Tibial artery (tissue), 4 donors: ENCODE measurements at regions not wholly inside any gene's neighbourhood (a gene's known extent, or its start where the extent isn't known, plus 50 kb on each side); places are given as distances from the start of the nearest gene placed in this dataset.

Experiments used
- DNase-seq, 2 donors: peaks; one replicate each; pipeline ENCODE4 v3.0.0-alpha.2; 2019
- H3K27ac ChIP-seq, 2 donors: fragments of 200-600 bp; sonication (generic) in 1 of 2; 1 replicate in 1 of 2; 2 replicates in 1 of 2; pipeline ENCODE4 v1.5.1; 2018 to 2019; ENCODE audit warnings: mild to moderate bottlenecking in 1 of 2
- H3K27me3 ChIP-seq, 2 donors: fragments of 200-600 bp; sonication (generic) in 1 of 2; one replicate each; pipeline versions ENCODE4 v1.5.1 to v1.6.0; 2016 to 2019
- H3K36me3 ChIP-seq, 3 donors: fragments of 200-600 bp; sonication (generic) in 2 of 3; one replicate each; pipeline ENCODE4 v1.5.1; 2016 to 2019; ENCODE audit warnings: mild to moderate bottlenecking in 2 of 3
- H3K4me1 ChIP-seq, 4 donors: fragments of 200-600 bp; sonication (generic) in 2 of 4; 1 replicate in 3 of 4; 2 replicates in 1 of 4; pipeline ENCODE4 v1.5.1; 2016 to 2019
- H3K4me3 ChIP-seq, 2 donors: fragments of 200-600 bp; sonication (generic) in 1 of 2; 1 replicate in 1 of 2; 2 replicates in 1 of 2; pipeline ENCODE4 v1.5.1; 2018 to 2019; ENCODE audit warnings: mild to moderate bottlenecking in 2 of 2
- H3K9me3 ChIP-seq, 3 donors: fragments of 200-600 bp; sonication (generic) in 1 of 3; one replicate each; pipeline ENCODE4 v1.5.1; 2016 to 2019
- CTCF ChIP-seq, 2 experiments: fragments of 200-600 bp in 1 of 2; fragments of 450-650 bp in 1 of 2; IDR thresholded peaks; one replicate each; pipeline ENCODE4 v1.5.1; 2017 to 2019; ENCODE audit warnings: antibody characterized with exemption in 2 of 2, mild to moderate bottlenecking in 1 of 2, moderate library complexity in 1 of 2
- intact Hi-C: fragments of 100-400 bp; cut with DNase I; formaldehyde crosslinking; loops from one replicate; pipeline ENCODE4 v1.15.0; 2023; ENCODE audit warnings: low total_unique reads

GRCh38 chrX:7446815-7447214, 298.9 kb upstream of the PUDP start:
- no peak overlapping the region for H3K4me3 ChIP-seq
- H3K9me3 ChIP-seq, result no peaks in the 10 kb centered on the region
- H3K27ac ChIP-seq, result no peak overlapping the region
- no peaks in the 10 kb centered on the region for H3K4me1 ChIP-seq
- intact Hi-C loops, result no loop called here
- DNase-seq, result no peak
- H3K36me3 ChIP-seq, result no peaks in the 10 kb centered on the region
- no peaks in the 10 kb centered on the region for H3K27me3 ChIP-seq
- no peak for TF ChIP-seq CTCF (IDR thresholded peaks at IDR 0.05)

- TF ChIP-seq CTCF (IDR thresholded peaks at IDR 0.05), result no peak
- Histone ChIP-seq H3K4me1 (no peaks in the 10 kb centered on the region), H3K9me3 (no peaks in the 10 kb centered on the region), H3K27me3 (no peaks in the 10 kb centered on the region), H3K4me3 (no peak overlapping the region), H3K27ac (no peak overlapping the region), H3K36me3 (no peaks in the 10 kb centered on the region)
- intact Hi-C loops, result no loop called here
- DNase-seq, result no peak
Observed at GRCh38 chrX:7444967-7445366, 297.0 kb upstream of the PUDP start.

GRCh38 chrX:7441586-7441985, 293.6 kb upstream of the PUDP start:
- H3K27ac ChIP-seq, result no peak overlapping the region

GRCh38 chrX:7435822-7436221, 287.9 kb upstream of the PUDP start:
- no peak for DNase-seq
- Histone ChIP-seq H3K9me3 (no peaks in the 10 kb centered on the region), H3K4me1 (peaks cover 0 to 3% (median 0%) of the 10 kb centered on the region in 4 donors), H3K4me3 (no peak overlapping the region), H3K27ac (no peak overlapping the region), H3K27me3 (no peaks in the 10 kb centered on the region), H3K36me3 (no peaks in the 10 kb centered on the region)
- no peak for TF ChIP-seq CTCF (IDR thresholded peaks at IDR 0.05)
- intact Hi-C loops, result no loop called here

More at GRCh38 chrX:7441586-7441985, 293.6 kb upstream of the PUDP start:
- Histone ChIP-seq H3K36me3 (no peaks in the 10 kb centered on the region), H3K4me3 (no peak overlapping the region), H3K4me1 (no peaks in the 10 kb centered on the region), H3K27me3 (no peaks in the 10 kb centered on the region), H3K9me3 (no peaks in the 10 kb centered on the region)
- intact Hi-C loops, result no loop called here
- no peak for TF ChIP-seq CTCF (IDR thresholded peaks at IDR 0.05)
- no peak for DNase-seq

GRCh38 chrX:7432901-7433300, 284.9 kb upstream of the PUDP start:
- intact Hi-C loops, result no loop called here

More at GRCh38 chrX:7432901-7433300, 284.9 kb upstream of the PUDP start:
- Histone ChIP-seq H3K27ac (no peak overlapping the region), H3K4me1 (peaks cover 0 to 3% (median 0%) of the 10 kb centered on the region in 4 donors), H3K27me3 (no peaks in the 10 kb centered on the region), H3K36me3 (no peaks in the 10 kb centered on the region), H3K4me3 (no peak overlapping the region), H3K9me3 (no peaks in the 10 kb centered on the region)
- DNase-seq, result no peak
- no peak for TF ChIP-seq CTCF (IDR thresholded peaks at IDR 0.05)
